ENCODE measurements at regions not wholly inside any gene's neighbourhood (a gene's known extent, or its start where the extent isn't known, plus 50 kb on each side); places are given as distances from the start of the nearest gene placed in this dataset.

DNA sequence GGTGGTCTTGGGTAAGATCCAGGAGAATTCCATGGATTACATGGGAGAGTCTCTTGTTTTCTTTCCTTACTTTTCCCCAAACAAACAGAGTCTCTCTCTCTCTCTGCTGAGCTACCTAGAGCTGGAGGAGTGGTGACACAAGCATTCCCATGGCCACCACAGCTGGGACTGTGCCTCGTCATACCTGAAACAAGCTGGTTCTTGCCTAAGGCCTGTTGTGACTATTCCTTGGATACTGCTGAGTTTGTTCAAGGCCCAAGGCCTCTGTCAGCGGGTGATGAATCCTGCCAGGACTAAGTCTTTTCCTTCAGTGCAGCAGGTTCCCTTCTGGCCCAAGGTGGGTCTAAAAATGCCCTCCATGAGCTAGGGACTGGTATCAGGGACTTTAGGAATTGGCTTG, 378.1 kb upstream of the ZNF385D start:
- ATAC-seq, result no peak
- no peak for FAIRE-seq
- Histone ChIP-seq H3K4me3 (replicated peaks in 1 of 3; ENCODE audit: insufficient read depth in 1 of 3, low read depth in 2 of 3, low read length in 3 of 3) (no peak overlapping the region), H3K4me2 (ENCODE audit: low read depth, low read length) (no peak overlapping the region), H3K36me3 (replicated peaks in 1 of 2; ENCODE audit: control insufficient read depth in 1 of 2, insufficient read depth in 2 of 2, low read length in 2 of 2) (no peaks in the 10 kb centered on the region), H3K9ac (ENCODE audit: insufficient read depth, low read depth, low read length) (no peak overlapping the region), H2AFZ (ENCODE audit: low read length) (no peak overlapping the region), H3K79me2 (ENCODE audit: insufficient read depth, low read length) (no peaks in the 10 kb centered on the region), H3K27me3 (ENCODE audit: control insufficient read depth in 1 of 2, insufficient read depth in 2 of 2, low read length in 2 of 2) (no peaks in the 10 kb centered on the region), H3K27ac (ENCODE audit: extremely low read length, insufficient read depth, low read length) (no peak overlapping the region), H4K20me1 (ENCODE audit: insufficient read depth, low read length) (no peaks in the 10 kb centered on the region), H3K4me1 (ENCODE audit: insufficient read depth, low read length) (no peaks in the 10 kb centered on the region), H3K9me3 (ENCODE audit: low read length) (no peaks in the 10 kb centered on the region)
- ChIA-PET CTCF (ENCODE audit: low intra/inter-chr PET ratio, low total read pairs) (no interaction called here), POLR2A (no interaction called here)
- intact Hi-C loops (cut with micrococcal nuclease; ENCODE audit: unreplicated experiment), result no loop called here
- WGBS (ENCODE audit: low lambda C conversion rate), result 0% methylated on average over 1 of the region's 2 CpGs
- BruUV-seq (replicated peaks), result no TSS peak
- no peak for DNase-seq (ENCODE audit: low spot score)
- TF ChIP-seq TSC22D2 (CRISPR knock-in tag; IDR thresholded peaks at IDR 0.05; ENCODE audit: borderline replicate concordance) (no peak), REPIN1 (CRISPR knock-in tag; IDR thresholded peaks at IDR 0.05; ENCODE audit: borderline replicate concordance, low read depth) (no peak), SMYD3 (CRISPR knock-in tag; IDR thresholded peaks at IDR 0.05) (no peak), ZNF329 (CRISPR knock-in tag; IDR thresholded peaks at IDR 0.05; ENCODE audit: low read depth) (no peak), CBX1 (IDR thresholded peaks at IDR 0.05; ENCODE audit: low read depth) (no peak), RXRB (CRISPR knock-in tag; IDR thresholded peaks at IDR 0.05; ENCODE audit: borderline replicate concordance) (no peak), MXI1 (IDR thresholded peaks at IDR 0.05; ENCODE audit: borderline replicate concordance, low read depth, low read length) (no peak), ZNF326 (CRISPR knock-in tag; IDR thresholded peaks at IDR 0.05; ENCODE audit: borderline replicate concordance) (no peak)
- TF ChIP-seq, protein P1, sequence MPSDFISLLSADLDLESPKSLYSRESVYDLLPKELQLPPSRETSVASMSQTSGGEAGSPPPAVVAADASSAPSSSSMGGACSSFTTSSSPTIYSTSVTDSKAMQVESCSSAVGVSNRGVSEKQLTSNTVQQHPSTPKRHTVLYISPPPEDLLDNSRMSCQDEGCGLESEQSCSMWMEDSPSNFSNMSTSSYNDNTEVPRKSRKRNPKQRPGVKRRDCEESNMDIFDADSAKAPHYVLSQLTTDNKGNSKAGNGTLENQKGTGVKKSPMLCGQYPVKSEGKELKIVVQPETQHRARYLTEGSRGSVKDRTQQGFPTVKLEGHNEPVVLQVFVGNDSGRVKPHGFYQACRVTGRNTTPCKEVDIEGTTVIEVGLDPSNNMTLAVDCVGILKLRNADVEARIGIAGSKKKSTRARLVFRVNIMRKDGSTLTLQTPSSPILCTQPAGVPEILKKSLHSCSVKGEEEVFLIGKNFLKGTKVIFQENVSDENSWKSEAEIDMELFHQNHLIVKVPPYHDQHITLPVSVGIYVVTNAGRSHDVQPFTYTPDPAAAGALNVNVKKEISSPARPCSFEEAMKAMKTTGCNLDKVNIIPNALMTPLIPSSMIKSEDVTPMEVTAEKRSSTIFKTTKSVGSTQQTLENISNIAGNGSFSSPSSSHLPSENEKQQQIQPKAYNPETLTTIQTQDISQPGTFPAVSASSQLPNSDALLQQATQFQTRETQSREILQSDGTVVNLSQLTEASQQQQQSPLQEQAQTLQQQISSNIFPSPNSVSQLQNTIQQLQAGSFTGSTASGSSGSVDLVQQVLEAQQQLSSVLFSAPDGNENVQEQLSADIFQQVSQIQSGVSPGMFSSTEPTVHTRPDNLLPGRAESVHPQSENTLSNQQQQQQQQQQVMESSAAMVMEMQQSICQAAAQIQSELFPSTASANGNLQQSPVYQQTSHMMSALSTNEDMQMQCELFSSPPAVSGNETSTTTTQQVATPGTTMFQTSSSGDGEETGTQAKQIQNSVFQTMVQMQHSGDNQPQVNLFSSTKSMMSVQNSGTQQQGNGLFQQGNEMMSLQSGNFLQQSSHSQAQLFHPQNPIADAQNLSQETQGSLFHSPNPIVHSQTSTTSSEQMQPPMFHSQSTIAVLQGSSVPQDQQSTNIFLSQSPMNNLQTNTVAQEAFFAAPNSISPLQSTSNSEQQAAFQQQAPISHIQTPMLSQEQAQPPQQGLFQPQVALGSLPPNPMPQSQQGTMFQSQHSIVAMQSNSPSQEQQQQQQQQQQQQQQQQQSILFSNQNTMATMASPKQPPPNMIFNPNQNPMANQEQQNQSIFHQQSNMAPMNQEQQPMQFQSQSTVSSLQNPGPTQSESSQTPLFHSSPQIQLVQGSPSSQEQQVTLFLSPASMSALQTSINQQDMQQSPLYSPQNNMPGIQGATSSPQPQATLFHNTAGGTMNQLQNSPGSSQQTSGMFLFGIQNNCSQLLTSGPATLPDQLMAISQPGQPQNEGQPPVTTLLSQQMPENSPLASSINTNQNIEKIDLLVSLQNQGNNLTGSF (CRISPR knock-in tag; IDR thresholded peaks at IDR 0.05), result no peak
- in situ Hi-C loops (cut with HindIII; ENCODE audit: extremely low pct_ligation_motif_present, low pct_unique_long_range_greater_than_20kb), result no loop called here

Data from HepG2 (cell line).